NCI-H524 (cell line): ENCODE measurements at regions not wholly inside any gene's neighbourhood (a gene's known extent, or its start where the extent isn't known, plus 50 kb on each side); places are given as distances from the start of the nearest gene placed in this dataset.

Experiments
- DNase-seq, 2 experiments: peaks; one replicate each; lab custom pipeline; 2025; lab: John Stamatoyannopoulos, UW

DNA sequence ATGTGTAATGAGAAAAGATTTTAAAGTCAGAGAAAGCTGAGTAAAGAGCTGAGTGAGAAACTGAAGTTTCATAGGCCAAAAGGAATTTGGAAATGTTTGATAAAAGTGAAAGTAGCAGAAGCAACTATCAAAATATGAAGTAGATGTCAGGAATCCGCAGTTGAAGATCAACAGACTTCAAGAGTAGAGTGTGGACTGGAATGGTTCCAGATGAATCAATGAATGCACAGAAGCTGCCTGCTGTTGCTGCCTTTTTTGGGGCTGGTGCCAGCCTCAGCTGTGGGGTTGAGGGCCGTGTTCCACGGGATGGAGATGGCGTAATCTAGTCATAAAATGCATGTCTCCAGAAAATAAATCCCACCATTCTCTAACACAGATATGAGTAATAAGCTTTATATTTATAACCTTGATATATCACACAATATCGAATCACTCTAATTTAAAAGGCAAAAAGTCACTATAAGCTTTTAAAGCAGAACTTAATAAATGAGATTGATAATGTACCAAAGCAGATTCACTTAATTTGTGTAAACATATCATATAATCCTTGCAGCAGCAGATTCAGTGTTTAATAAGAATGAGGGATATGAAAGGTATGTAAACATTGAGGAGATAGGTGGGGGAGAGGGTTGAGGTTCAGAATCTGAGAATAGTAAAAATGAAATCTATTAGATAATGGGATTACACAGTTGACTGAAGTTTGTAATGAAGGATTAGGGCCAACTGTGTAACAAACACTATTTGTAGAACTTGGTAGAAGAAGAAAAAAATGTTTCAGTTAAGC lies 652.3 kb upstream of the FTMT start:
- DNase-seq = no peak

- DNase-seq = peak; percentile 70 to 94
Observed at GRCh38 chr5:121218086-121218485, 633.6 kb upstream of the FTMT start.

DNA sequence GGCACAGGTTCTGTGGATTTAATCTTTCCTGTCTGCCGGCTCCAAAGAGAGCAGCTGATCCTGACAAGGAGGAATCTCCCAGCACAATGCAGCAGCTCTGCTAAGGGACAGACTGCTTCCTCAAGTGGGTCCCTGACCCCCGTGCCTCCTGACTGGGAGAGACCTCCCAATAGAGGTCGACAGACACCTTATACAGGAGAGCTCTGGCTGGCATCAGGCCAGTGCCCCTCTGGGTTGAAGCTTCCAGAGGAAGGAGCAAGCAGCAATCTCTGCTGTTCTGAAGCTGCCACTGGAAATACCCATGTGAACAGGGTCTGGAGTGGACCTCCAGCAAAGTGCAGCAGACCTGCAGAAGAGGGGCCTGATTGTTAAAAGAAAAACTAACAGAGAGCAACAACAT lies 630.2 kb upstream of the FTMT start:
- DNase-seq = no peak

DNA sequence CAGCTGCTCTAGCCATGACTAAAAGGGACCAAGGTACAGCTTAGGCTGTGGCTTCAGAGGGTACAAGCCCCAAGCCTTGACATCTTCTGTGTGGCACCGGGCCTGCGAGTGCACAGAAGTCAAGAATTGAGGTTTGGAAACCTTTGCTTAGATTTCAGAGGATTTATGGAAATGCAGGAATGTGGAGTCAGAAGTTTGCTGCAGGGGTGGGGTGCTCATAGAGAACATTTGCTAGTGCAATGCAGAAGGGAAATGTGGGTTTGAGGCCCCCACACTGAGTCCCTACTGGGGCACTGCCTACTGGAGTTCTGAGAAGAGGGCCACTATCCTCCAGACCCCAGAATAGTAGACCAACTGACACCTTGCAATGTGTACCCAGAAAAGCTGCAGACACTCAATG lies 624.9 kb upstream of the FTMT start:
- DNase-seq = no peak

- DNase-seq = no peak
Observed at GRCh38 chr5:121239951-121240350, 611.7 kb upstream of the FTMT start.

GRCh38 chr5:121246971-121247370 lies 604.7 kb upstream of the FTMT start:
- no peak for DNase-seq

GRCh38 chr5:121251954-121252353 lies 599.7 kb upstream of the FTMT start:
- DNase-seq = no peak

- no peak for DNase-seq
Observed at GRCh38 chr5:121257621-121258020, 594.1 kb upstream of the FTMT start.

GRCh38 chr5:121263456-121263855 lies 588.2 kb upstream of the FTMT start:
- no peak for DNase-seq

GRCh38 chr5:121264605-121265004 lies 587.1 kb upstream of the FTMT start:
- DNase-seq = no peak

- no peak for DNase-seq
Observed at GRCh38 chr5:121271546-121271945, 580.1 kb upstream of the FTMT start.

DNA sequence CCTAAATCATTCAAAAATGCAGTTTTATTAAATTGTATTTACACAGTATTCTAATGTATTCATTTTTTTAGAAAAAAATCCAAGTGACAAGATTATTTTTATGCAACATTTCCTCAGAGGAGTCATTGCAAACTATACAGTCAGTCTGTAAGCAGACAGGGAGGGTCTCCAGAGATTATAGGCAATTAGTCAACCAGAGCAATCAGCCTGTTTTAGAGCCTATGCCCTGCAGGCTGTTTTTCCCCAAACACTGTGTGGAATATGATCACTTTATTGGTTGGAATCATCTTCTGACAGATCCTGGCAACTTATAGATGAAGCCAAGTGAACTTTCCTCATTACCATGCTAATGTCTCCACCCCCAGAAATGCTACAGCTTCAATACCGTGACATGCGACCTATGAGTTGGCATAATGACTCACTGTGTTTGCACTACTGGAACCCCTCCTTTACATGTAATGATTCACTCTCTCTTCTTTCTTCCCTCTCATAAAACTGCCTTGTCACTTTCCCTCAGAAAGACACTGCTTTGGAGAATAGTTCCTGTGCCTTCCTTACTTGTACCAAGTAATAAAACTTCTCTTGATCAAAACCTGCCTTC lies 577.7 kb upstream of the FTMT start:
- DNase-seq = no peak

GRCh38 chr5:121279801-121280200 lies 571.9 kb upstream of the FTMT start:
- no peak for DNase-seq

GRCh38 chr5:121285801-121286521 lies 565.7 kb upstream of the FTMT start:
- no peak for DNase-seq

DNA sequence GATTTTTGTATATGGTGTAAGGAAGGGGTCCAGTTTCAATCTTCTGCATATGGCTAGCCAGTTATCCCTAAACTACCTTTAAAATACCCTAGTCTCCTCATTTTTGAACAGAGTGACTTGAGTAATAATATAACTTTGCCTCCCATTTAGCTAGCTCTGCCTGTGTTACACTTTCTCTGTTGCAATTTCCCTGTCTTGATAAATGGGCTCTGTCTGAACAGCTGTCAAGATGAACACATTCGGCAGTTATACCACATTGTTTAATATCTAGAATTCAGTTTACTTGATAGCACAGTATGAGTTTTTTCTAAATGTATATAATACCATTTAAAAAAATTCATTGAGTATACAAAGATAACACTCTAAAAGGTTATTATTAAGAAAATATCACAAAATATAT lies 562.9 kb upstream of the FTMT start:
- no peak for DNase-seq

GRCh38 chr5:121292664-121293063 lies 559.0 kb upstream of the FTMT start:
- no peak for DNase-seq

- no peak for DNase-seq
Observed at GRCh38 chr5:121296356-121296755, 555.3 kb upstream of the FTMT start.

- DNase-seq = no peak
Observed at GRCh38 chr5:121299153-121299552, 552.5 kb upstream of the FTMT start.

GRCh38 chr5:121304838-121305237 lies 546.8 kb upstream of the FTMT start:
- DNase-seq = no peak

GRCh38 chr5:121313886-121314285 lies 537.8 kb upstream of the FTMT start:
- DNase-seq = no peak

- DNase-seq = no peak
Observed at GRCh38 chr5:121315786-121316185, 535.9 kb upstream of the FTMT start.

DNA sequence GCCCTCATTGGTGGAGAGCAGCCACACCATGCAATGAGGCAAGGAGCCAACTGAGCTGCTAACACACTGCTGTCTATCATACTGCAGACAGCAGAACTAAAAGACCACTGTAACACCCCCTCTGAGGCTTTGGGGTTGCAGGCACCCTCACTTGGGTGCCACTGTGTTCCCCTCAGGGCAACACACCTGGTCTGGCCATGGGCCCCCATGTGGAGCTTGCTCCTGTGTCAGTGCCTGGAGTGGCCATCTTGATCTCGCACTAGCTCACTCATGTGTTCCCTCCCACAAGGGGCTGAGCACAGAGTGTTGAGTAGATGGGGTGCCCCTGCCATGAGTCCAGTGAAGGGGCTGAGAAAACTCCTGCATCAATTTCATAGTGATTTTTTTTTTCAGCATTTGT lies 532.4 kb upstream of the FTMT start:
- DNase-seq = no peak

- no peak for DNase-seq
Observed at GRCh38 chr5:121325930-121326329, 525.8 kb upstream of the FTMT start.
